SK-N-SH (cell line): ENCODE measurements at regions not wholly inside any gene's neighbourhood (a gene's known extent, or its start where the extent isn't known, plus 50 kb on each side); places are given as distances from the start of the nearest gene placed in this dataset.

Experiments
- CTCF ChIA-PET: fragments of 300-600, 350-600 bp; formaldehyde crosslinking; extraction: SDS; loops from one replicate; lab custom pipeline; 2021; lab: Yijun Ruan, JAX
- POLR2A ChIA-PET: fragments of 350-600 bp; sonication (Branson Sonifier 250); formaldehyde crosslinking; extraction: SDS; loops from one replicate; lab custom pipeline; 2020; ENCODE audit warnings: antibody characterized with exemption, inconsistent platforms; lab: Yijun Ruan, JAX
- DNase-seq: peaks from one replicate; pipeline ENCODE4 v3.0.0; 2012
- H2AFZ ChIP-seq: fragments of 200-600 bp; sonication (generic); 2 replicates; pipeline ENCODE4 v1.8.1; 2016; ENCODE audit warnings: antibody characterized with exemption, mild to moderate bottlenecking, low read depth
- H3F3A ChIP-seq: fragments of 200-600 bp; sonication (generic); replicated peaks from 2 replicates; pipeline ENCODE3; 2016; ENCODE audit warnings: antibody characterized with exemption, mild to moderate bottlenecking; ENCODE audit not compliant: insufficient read depth
- H3K27ac ChIP-seq, 2 experiments: fragments of 200-500 bp in 1 of 2; fragments of 200-600 bp in 1 of 2; sonication (Bioruptor generic) in 1 of 2; sonication (generic), shearing (Covaris generic) in 1 of 2; 2 replicates each; pipeline versions ENCODE4 v1.5.1 to v1.6.1; 2014 to 2016; ENCODE audit warnings: low read depth in 2 of 2, inconsistent platforms in 1 of 2, low read length in 1 of 2, mild to moderate bottlenecking in 1 of 2, mixed read lengths in 1 of 2
- H3K27me3 ChIP-seq: fragments of 200-600 bp; sonication (generic), shearing (Covaris generic); 2 replicates; pipeline ENCODE4 v1.6.1; 2016; ENCODE audit warnings: mixed run types; ENCODE audit not compliant: insufficient read depth
- H3K36me3 ChIP-seq, 2 experiments: fragments of 200-500 bp in 1 of 2; fragments of 200-600 bp in 1 of 2; sonication (Bioruptor generic) in 1 of 2; sonication (generic) in 1 of 2; replicated peaks in 1 of 2; 2 replicates each; pipeline versions ENCODE3 to v1.5.1; 2014 to 2016; ENCODE audit warnings: low read length in 1 of 2, mild to moderate bottlenecking in 1 of 2; ENCODE audit not compliant: insufficient read depth in 2 of 2, control insufficient read depth in 1 of 2
- H3K4me1 ChIP-seq, 2 experiments: fragments of 200-500 bp in 1 of 2; fragments of 200-600 bp in 1 of 2; sonication (Bioruptor generic) in 1 of 2; sonication (generic), shearing (Covaris generic) in 1 of 2; 2 replicates each; pipeline versions ENCODE4 v1.5.1 to v1.6.1; 2014 to 2016; ENCODE audit warnings: low read depth in 1 of 2, low read length in 1 of 2, mixed run types in 1 of 2; ENCODE audit not compliant: insufficient read depth in 2 of 2, control insufficient read depth in 1 of 2
- H3K4me2 ChIP-seq: fragments of 200-600 bp; sonication (generic), shearing (Covaris generic); 2 replicates; pipeline ENCODE4 v1.6.1; 2017; ENCODE audit warnings: mixed run types
- H3K4me3 ChIP-seq, 2 experiments: fragments of 200-500 bp in 1 of 2; fragments of 200-600 bp in 1 of 2; sonication (Bioruptor generic) in 1 of 2; sonication (generic), shearing (Covaris generic) in 1 of 2; 2 replicates each; pipeline versions ENCODE4 v1.5.1 to v1.8.1; 2014 to 2016; ENCODE audit warnings: low read depth in 2 of 2, inconsistent platforms in 1 of 2, low read length in 1 of 2, mild to moderate bottlenecking in 1 of 2, mixed read lengths in 1 of 2, moderate library complexity in 1 of 2
- H3K79me2 ChIP-seq: fragments of 200-600 bp; sonication (generic); 2 replicates; pipeline ENCODE4 v1.8.1; 2017; ENCODE audit warnings: mild to moderate bottlenecking; ENCODE audit not compliant: insufficient read depth
- H3K9ac ChIP-seq: fragments of 200-600 bp; sonication (generic); 2 replicates; pipeline ENCODE4 v1.6.1; 2017; ENCODE audit warnings: mixed run types
- H3K9me2 ChIP-seq: fragments of 200-600 bp; sonication (generic); 2 replicates; pipeline ENCODE4 v1.6.1; 2017; ENCODE audit warnings: mixed run types
- H3K9me3 ChIP-seq: fragments of 200-600 bp; sonication (generic); 2 replicates; pipeline ENCODE4 v1.6.1; 2017; ENCODE audit warnings: mixed run types, mild to moderate bottlenecking, moderate library complexity
- H4K20me1 ChIP-seq: fragments of 200-600 bp; sonication (generic); 2 replicates; pipeline ENCODE4 v1.6.1; 2017; ENCODE audit warnings: mild to moderate bottlenecking, mixed run types; ENCODE audit not compliant: insufficient read depth
- ELF1 ChIP-seq: IDR thresholded peaks from 2 replicates; pipeline ENCODE4 v1.4.0; 2012
- FOSL2 ChIP-seq: IDR thresholded peaks from 2 replicates; pipeline ENCODE4 v1.4.0; 2012; ENCODE audit warnings: low read depth, mild to moderate bottlenecking, moderate library complexity, borderline replicate concordance
- FOXJ3 ChIP-seq: sonication (generic); formaldehyde crosslinking; IDR thresholded peaks from 2 replicates; pipeline ENCODE4 v1.5.1; 2020; ENCODE audit warnings: mild to moderate bottlenecking, missing genetic modification reagents
- FOXM1 ChIP-seq: IDR thresholded peaks from 2 replicates; pipeline ENCODE4 v1.4.0; 2012; ENCODE audit warnings: low read depth, mild to moderate bottlenecking
- GABPA ChIP-seq: IDR thresholded peaks from 2 replicates; pipeline ENCODE4 v1.4.0; 2012; ENCODE audit warnings: low read depth, mild to moderate bottlenecking
- GATA2 ChIP-seq: sonication (generic); formaldehyde crosslinking; IDR thresholded peaks from 2 replicates; pipeline ENCODE4 v1.5.0; 2020; ENCODE audit warnings: mild to moderate bottlenecking, missing genetic modification reagents
- MEF2A ChIP-seq: IDR thresholded peaks from 2 replicates; pipeline ENCODE4 v1.4.0; 2012; ENCODE audit warnings: low read depth, borderline replicate concordance
- NFIC ChIP-seq: IDR thresholded peaks from 2 replicates; pipeline ENCODE4 v1.4.0; 2012; ENCODE audit warnings: borderline replicate concordance
- NRF1 ChIP-seq: IDR thresholded peaks from 2 replicates; pipeline ENCODE4 v1.6.1; 2012; ENCODE audit warnings: low read depth, mild to moderate bottlenecking, low read length
- RAD21 ChIP-seq: IDR thresholded peaks from 2 replicates; pipeline ENCODE4 v1.6.1; 2012; ENCODE audit warnings: mild to moderate bottlenecking, low read length
- RFX5 ChIP-seq: IDR thresholded peaks from 2 replicates; pipeline ENCODE4 v1.6.1; 2012; ENCODE audit warnings: mild to moderate bottlenecking, improper control_type of control experiment, low read length
- TEAD4 ChIP-seq: IDR thresholded peaks from 2 replicates; pipeline ENCODE4 v1.4.0; 2012; ENCODE audit warnings: mild to moderate bottlenecking, borderline replicate concordance; ENCODE audit not compliant: insufficient read depth
- YY1 ChIP-seq: IDR thresholded peaks from 2 replicates; pipeline ENCODE4 v1.4.0; 2012; ENCODE audit warnings: low read depth, mild to moderate bottlenecking
- WGBS: methylation state at CpG from one replicate; pipeline ENCODE4 v1.1.6; 2017; ENCODE audit warnings: low lambda C conversion rate; 5-methylcytosine and 5-hydroxymethylcytosine counted together
- TF ChIP-seq, protein P1 (sequence below): fragments of 150-350 bp; IDR thresholded peaks from 2 replicates; pipeline ENCODE4 v1.6.1; 2016; ENCODE audit warnings: mild to moderate bottlenecking, low read depth, low read length
- TF ChIP-seq, protein P2 (sequence below): IDR thresholded peaks from 2 replicates; pipeline ENCODE4 v1.4.0; 2012; ENCODE audit warnings: low read depth
- TF ChIP-seq, protein P3 (sequence below): IDR thresholded peaks from 2 replicates; pipeline ENCODE4 v1.4.0; 2012; ENCODE audit warnings: low read depth, borderline replicate concordance
- TF ChIP-seq, protein P4 (sequence below): IDR thresholded peaks from 2 replicates; pipeline ENCODE4; 2012

DNA sequence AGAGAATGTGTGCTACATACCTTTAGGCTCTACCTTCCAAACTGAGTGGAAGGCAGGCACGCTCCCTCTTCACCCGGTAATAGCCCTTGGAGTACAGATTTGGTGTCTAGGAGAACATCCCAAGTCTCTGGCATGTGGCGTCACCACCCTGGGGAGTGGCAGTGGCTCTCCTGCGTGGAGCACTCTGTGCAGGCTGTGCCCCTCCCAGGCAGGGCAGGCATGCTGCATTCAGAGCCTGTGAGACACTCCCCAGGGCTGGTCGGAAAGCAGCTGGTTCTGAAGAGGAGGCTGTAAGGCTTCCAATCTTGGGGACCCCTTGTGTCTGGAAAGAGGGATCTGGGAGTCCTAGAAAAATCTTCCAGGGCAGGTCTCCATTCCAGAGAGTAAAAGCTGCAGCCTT, 193.3 kb downstream of the ANKRD30B start:
- CTCF ChIA-PET, result no interaction called here

DNA sequence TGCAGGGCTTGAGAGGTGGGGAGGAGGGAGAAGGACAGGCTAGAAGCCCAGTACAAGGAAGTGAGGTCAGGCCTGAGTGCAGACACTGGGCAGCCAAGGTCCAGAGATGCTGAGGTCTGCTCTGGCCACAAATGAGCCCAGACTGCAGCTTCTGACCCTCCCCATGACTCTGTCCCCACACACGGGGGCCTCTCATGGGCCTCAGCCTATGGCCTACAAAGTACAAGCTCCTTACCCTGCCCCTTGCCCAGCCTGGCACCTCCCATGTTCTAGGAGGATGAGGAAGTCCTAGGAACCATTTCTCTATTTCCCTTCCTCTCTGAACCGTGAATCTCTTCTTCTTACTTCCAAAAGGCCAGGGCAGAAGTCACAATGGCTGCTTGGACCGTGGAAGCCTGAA, 193.8 kb downstream of the ANKRD30B start:
- Histone ChIP-seq H3K4me3 (no peak overlapping the region), H3K36me3 (no peaks in the 10 kb centered on the region), H3K9ac (no peak overlapping the region), H3F3A (no peaks in the 10 kb centered on the region), H2AFZ (no peak overlapping the region), H3K4me1 (no peaks in the 10 kb centered on the region), H3K9me3 (no peaks in the 10 kb centered on the region), H3K79me2 (no peaks in the 10 kb centered on the region), H3K27ac (no peak overlapping the region), H4K20me1 (no peaks in the 10 kb centered on the region), H3K4me2 (no peak overlapping the region), H3K9me2 (no peaks in the 10 kb centered on the region), H3K27me3 (peaks cover 74% of the 10 kb centered on the region)
- no peak for DNase-seq
- ChIA-PET CTCF (no interaction called here), POLR2A (no interaction called here)
- WGBS, result 0% methylated on average over 3 of the region's 3 CpGs
- TF ChIP-seq FOXM1 (no peak), ELF1 (no peak), FOXJ3 (no peak), MEF2A (no peak)
- TF ChIP-seq, protein P1, sequence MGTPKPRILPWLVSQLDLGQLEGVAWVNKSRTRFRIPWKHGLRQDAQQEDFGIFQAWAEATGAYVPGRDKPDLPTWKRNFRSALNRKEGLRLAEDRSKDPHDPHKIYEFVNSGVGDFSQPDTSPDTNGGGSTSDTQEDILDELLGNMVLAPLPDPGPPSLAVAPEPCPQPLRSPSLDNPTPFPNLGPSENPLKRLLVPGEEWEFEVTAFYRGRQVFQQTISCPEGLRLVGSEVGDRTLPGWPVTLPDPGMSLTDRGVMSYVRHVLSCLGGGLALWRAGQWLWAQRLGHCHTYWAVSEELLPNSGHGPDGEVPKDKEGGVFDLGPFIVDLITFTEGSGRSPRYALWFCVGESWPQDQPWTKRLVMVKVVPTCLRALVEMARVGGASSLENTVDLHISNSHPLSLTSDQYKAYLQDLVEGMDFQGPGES, result no peak
- TF ChIP-seq, protein P2, sequence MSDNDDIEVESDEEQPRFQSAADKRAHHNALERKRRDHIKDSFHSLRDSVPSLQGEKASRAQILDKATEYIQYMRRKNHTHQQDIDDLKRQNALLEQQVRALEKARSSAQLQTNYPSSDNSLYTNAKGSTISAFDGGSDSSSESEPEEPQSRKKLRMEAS, result no peak

More for the DNA sequence above, 193.3 kb downstream of the ANKRD30B start:
- Histone ChIP-seq H3K9ac (no peak overlapping the region), H3K9me2 (no peaks in the 10 kb centered on the region), H3K36me3 (no peaks in the 10 kb centered on the region), H3K27ac (no peak overlapping the region), H3F3A (no peaks in the 10 kb centered on the region), H3K4me2 (no peak overlapping the region), H3K79me2 (no peaks in the 10 kb centered on the region), H3K4me1 (no peaks in the 10 kb centered on the region), H3K4me3 (no peak overlapping the region), H4K20me1 (no peaks in the 10 kb centered on the region), H2AFZ (no peak overlapping the region), H3K9me3 (no peaks in the 10 kb centered on the region), H3K27me3 (peaks cover 74% of the 10 kb centered on the region)
- WGBS, result 2% methylated on average over 4 of the region's 5 CpGs
- POLR2A ChIA-PET, result no interaction called here
- DNase-seq, result no peak
- TF ChIP-seq GATA2 (CRISPR knock-in tag) (no peak), TEAD4 (no peak), RFX5 (no peak), RAD21 (no peak), NFIC (no peak), YY1 (no peak), GABPA (no peak), NRF1 (no peak), FOSL2 (no peak)
- TF ChIP-seq, protein P3, sequence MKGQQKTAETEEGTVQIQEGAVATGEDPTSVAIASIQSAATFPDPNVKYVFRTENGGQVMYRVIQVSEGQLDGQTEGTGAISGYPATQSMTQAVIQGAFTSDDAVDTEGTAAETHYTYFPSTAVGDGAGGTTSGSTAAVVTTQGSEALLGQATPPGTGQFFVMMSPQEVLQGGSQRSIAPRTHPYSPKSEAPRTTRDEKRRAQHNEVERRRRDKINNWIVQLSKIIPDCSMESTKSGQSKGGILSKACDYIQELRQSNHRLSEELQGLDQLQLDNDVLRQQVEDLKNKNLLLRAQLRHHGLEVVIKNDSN, result no peak
- TF ChIP-seq, protein P4, sequence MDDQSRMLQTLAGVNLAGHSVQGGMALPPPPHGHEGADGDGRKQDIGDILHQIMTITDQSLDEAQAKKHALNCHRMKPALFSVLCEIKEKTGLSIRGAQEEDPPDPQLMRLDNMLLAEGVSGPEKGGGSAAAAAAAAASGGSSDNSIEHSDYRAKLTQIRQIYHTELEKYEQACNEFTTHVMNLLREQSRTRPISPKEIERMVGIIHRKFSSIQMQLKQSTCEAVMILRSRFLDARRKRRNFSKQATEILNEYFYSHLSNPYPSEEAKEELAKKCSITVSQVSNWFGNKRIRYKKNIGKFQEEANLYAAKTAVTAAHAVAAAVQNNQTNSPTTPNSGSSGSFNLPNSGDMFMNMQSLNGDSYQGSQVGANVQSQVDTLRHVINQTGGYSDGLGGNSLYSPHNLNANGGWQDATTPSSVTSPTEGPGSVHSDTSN, result no peak
